OCI-LY7 (cell line): ENCODE measurements at regions not wholly inside any gene's neighbourhood (a gene's known extent, or its start where the extent isn't known, plus 50 kb on each side); places are given as distances from the start of the nearest gene placed in this dataset.

ENCODE experiments used
- CTCF ChIP-seq: fragments of 200-600 bp; sonication (generic); conservative IDR thresholded peaks from 2 replicates; pipeline ENCODE4 v1.5.1; 2014; ENCODE audit warnings: mild to moderate bottlenecking, antibody characterized with exemption, low read length, moderate library complexity, mixed read lengths
- EZH2phosphoT487 ChIP-seq: fragments of 200-600 bp; sonication (generic); IDR thresholded peaks from 2 replicates; pipeline ENCODE4 v1.6.1; 2018; ENCODE audit warnings: low read depth, borderline replicate concordance, mild to moderate bottlenecking, mixed run types, antibody characterized with exemption, low read length, moderate library complexity, mixed read lengths

GRCh38 chr2:129203331-129203730, 776.1 kb upstream of the RAB6C start:
- TF ChIP-seq CTCF, result no peak
- TF ChIP-seq EZH2phosphoT487, result no peak
